ENCODE measurements at regions not wholly inside any gene's neighbourhood (a gene's known extent, or its start where the extent isn't known, plus 50 kb on each side); places are given as distances from the start of the nearest gene placed in this dataset.
"Not testable (repeated sequence)": the region's sequence is repeated elsewhere in the genome, so short reads cannot be mapped to it uniquely, and the experiment has no call there.

DNA sequence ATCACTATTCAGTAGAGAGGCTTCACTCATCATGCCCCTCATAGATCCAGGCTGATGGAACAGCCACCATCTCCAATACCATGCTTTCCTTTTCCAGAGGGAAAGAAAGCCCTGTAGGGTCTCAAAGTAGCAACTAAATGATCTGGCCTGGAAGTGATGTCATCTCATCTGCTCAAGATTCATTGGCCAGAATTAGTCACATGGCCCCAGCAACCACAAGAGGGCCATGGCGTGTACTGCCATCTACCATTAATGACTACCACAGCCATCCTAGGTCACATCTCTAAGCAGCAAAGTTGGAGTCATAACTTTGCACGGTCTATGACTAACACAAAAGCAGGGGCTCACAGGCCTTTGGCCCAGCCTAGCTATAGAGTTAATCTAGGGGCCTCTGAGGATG lies 194.8 kb downstream of the KIT start:
- no peak for DNase-seq (ENCODE audit: low read depth in 2 of 2)

DNA sequence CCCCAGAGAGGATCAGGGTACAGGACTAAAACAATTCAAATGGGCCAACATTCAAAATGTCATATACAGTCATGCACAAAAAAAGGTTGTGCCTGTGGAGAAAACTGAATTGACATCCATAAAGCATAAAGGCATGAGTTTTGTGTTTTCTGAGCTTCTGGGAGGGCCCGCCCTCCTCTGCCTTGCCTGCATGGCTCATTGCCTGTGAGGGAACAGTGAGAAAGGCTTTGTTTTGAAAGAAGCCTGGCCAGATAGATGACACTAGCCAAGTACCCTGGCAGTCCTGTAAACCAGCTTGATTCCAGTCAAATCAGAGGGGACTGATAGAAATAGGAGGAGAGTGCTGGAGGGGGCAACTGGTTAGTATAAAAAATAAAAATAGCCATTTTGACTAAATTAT lies 194.3 kb downstream of the KIT start:
- DNase-seq (ENCODE audit: low read depth in 2 of 2): no peak

- DNase-seq (ENCODE audit: low read depth in 2 of 2): no peak
These were observed 187.2 kb downstream of the KIT start for GRCh38 chr4:54844911-54845310.

DNA sequence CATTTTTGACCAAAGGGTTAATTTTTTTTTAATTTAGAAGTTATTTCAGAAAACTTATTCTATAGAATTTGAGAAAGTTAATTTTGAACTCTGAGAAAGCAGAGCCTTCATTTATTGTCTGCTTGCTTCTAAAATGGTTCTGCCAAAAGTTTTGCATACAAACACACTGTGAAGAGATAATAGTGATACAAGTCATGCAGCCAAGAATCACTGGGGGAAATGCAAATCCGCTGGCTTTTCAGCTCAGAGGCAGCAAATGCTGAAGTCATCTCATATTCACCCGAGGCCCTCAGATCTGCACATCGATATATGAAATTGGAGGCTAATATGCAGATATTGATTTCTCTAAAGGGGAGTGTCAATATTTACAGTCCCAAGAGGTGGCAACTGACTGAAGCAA lies 186.2 kb downstream of the KIT start:
- DNase-seq (ENCODE audit: low read depth in 2 of 2): no peak

DNA sequence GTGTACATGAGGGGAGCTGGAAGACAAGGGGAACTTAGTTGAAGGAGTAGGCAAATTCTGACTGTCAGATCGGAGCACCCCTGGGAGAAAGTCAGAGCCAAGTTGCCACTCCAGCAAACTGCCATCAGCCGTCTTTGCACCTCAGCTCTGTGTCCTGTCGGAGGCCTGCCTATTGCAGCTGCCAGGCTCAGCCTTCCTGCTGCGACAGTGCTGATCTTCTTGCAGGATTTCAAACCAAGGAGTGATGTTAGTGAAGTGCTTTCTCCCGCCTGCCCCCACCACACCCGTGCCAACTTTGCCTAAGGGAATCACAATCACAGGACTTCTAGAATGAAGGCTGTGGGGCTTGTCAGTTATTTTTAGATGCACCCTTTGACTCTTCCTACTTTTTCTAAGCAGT lies 185.3 kb downstream of the KIT start:
- no peak for DNase-seq (ENCODE audit: low read depth in 2 of 2)

DNA sequence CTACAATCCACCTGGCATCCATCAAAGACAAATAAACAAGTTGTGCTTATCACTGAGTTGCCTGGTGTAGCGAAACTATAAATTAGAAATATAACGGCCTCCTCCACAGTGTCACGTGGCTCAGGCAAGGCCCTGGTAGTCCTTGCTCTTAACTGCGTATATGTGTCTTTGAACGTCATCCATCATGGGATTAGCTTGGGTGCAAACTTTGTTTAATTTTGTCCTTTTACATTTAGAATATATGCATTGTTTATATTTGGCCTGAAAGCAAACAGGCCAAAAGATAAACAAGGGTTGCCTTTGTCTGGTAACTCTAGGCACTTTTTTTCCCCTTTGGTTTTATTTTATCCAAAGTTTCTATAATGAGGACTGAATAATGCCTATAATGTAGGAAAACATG lies 184.9 kb downstream of the KIT start:
- DNase-seq (ENCODE audit: low read depth in 2 of 2): no peak

DNA sequence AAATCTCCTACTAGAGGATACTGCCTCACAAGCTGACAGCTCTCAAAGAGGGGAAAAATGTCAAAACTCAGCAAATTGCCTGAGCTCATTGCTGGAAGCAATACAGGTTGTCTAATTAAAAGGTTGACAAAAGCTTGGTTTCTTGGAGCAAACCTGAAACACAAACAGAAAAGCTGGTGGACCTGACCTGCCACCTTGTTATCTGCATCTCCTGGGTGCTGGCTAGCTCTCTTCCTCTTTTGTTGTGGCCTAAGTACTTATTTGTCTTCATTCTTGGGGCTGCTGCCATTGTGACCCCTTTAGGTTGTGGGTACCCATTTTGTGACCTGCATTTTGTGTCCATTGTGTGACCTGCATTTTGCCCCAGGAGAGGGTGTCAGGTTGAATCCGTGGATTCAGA lies 184.5 kb downstream of the KIT start:
- no peak for DNase-seq (ENCODE audit: low read depth in 2 of 2)

- DNase-seq (ENCODE audit: low read depth in 2 of 2): no peak
These were observed 183.4 kb downstream of the KIT start for GRCh38 chr4:54840992-54841768.

DNA sequence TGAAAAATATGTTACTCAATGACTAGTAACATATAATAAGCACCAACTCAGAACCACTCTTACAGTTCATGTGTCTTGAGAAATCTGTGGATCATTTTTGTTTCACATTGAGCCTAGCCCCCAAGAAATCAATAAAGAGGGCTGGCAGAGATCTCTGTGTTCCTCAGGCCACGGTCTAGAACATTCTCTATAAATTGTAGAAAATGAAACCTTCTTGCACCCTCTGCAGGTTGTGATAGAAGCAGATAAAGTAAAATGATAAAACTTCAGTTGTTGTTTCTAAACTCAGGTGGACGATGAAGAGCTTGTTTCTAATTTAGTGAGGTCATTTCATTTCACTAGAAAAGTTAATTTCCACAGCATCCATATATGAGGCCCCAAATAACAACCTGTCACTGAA lies 182.7 kb downstream of the KIT start:
- DNase-seq (ENCODE audit: low read depth in 2 of 2): no peak

- no peak for DNase-seq (ENCODE audit: low read depth in 2 of 2)
These were observed 180.5 kb downstream of the KIT start for GRCh38 chr4:54838301-54838700.

GRCh38 chr4:54837576-54838140 lies 179.9 kb downstream of the KIT start:
- DNase-seq (ENCODE audit: low read depth in 2 of 2): no peak

DNA sequence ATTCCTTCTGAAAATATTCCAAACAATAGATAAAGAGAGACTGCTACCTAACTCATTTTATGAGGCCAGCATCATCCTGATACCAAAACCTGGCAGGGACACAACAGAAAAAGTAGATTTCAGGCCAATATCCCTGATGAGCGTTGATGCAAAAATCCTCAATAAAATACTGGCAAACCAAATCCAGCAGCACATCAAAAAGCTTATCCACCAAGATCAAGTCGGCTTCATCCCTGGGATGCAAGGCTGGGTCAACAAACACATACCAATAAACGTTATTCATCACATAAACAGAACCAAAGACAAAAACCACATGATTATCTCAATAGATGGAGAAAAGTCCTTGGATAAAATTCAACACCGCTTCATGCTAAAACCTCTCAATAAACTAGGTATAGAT lies 170.6 kb downstream of the KIT start:
- not testable (repeated sequence) for DNase-seq (ENCODE audit: low read depth in 2 of 2)

- DNase-seq (ENCODE audit: low read depth in 2 of 2): no peak
These were observed 165.9 kb downstream of the KIT start for GRCh38 chr4:54823616-54824015.

- no peak for DNase-seq (ENCODE audit: low read depth in 2 of 2)
These were observed 161.3 kb downstream of the KIT start for GRCh38 chr4:54819034-54819433.

DNA sequence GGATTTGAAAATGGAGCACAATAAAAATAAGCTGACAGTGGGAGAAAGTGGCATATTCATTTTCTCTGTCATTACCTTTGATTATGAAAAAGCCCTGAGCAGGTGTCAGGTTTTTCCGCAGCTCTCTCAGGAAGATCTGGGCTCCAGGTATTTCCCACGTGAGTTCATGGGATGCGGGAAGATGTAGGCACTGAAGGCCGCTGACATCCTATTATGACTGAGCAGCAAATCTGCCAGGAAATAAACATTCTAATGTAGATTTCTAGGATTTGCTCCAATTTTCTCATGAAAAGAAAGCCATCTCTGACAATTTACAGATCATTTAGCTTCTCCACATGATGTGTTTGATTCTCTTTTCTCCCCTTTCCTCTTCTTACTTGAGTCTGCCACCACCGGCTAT lies 160.7 kb downstream of the KIT start:
- DNase-seq (ENCODE audit: low read depth in 2 of 2): no peak

- no peak for DNase-seq (ENCODE audit: low read depth in 2 of 2)
These were observed 155.9 kb downstream of the KIT start for GRCh38 chr4:54813674-54814073.

GRCh38 chr4:54806351-54806750 lies 148.6 kb downstream of the KIT start:
- no peak for DNase-seq (ENCODE audit: low read depth in 2 of 2)

- DNase-seq (ENCODE audit: low read depth in 2 of 2): no peak
These were observed 144.6 kb downstream of the KIT start for GRCh38 chr4:54802336-54802735.

- DNase-seq (ENCODE audit: low read depth in 2 of 2): no peak
These were observed 143.2 kb downstream of the KIT start for GRCh38 chr4:54800831-54801530.

DNA sequence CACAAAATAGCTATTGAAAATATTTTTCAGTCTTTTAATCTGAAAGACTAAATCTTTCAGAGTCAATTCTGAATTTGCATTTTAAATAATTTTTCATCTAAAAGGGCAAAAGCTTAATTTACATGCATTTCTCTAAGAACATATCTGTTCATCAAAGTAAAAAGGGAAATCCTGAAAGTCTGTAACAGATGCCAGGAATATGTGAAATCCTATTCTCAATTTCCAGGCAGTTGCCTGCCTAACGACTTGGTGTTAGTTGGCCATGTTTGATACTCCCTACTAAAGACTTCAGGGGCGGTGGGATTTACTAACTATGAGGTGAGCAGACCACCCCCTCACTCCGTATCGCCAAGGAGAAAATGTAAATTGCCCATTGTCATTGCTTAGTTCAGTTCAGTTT lies 136.8 kb downstream of the KIT start:
- no peak for DNase-seq (ENCODE audit: low read depth in 2 of 2)

- DNase-seq (ENCODE audit: low read depth in 2 of 2): no peak
These were observed 136.2 kb downstream of the KIT start for GRCh38 chr4:54793856-54794422.

Data from lung microvascular endothelial cell (primary cell).